MCF 10A (cell line): ENCODE measurements at regions not wholly inside any gene's neighbourhood (a gene's known extent, or its start where the extent isn't known, plus 50 kb on each side); places are given as distances from the start of the nearest gene placed in this dataset.

Experiments used
- BruUV-seq: library from RNA; stranded (reverse); fragments of 400-500 nt; replicated peaks from 2 replicates; lab custom pipeline; 2021; lab: Mats Ljungman, UMichigan
- CTCF ChIA-PET: fragments of 300-600 bp; sonication (Branson Sonifier 250); formaldehyde crosslinking; extraction: SDS; loops from one replicate; lab custom pipeline; 2021; ENCODE audit warnings: antibody characterized with exemption, inconsistent platforms; lab: Yijun Ruan, JAX
- POLR2A ChIA-PET: fragments of 300-600, 350-650 bp; sonication (Branson Sonifier 250); formaldehyde crosslinking; extraction: SDS; loops from one replicate; lab custom pipeline; 2020; ENCODE audit warnings: antibody characterized with exemption, inconsistent platforms; lab: Yijun Ruan, JAX
- DNase-seq: peaks from one replicate; pipeline ENCODE4 v3.0.0-alpha.2; 2018; ENCODE audit not compliant: unreplicated experiment
- H3K27ac Mint-ChIP-seq: one replicate; pipeline ENCODE4 v1.8.0; 2022; ENCODE audit warnings: mild to moderate bottlenecking, low read depth, mixed read lengths; ENCODE audit not compliant: unreplicated experiment
- H3K27me3 Mint-ChIP-seq: one replicate; pipeline ENCODE4 v1.8.0; 2022; ENCODE audit warnings: mixed read lengths; ENCODE audit not compliant: insufficient read depth, unreplicated experiment
- H3K36me3 Mint-ChIP-seq: one replicate; pipeline ENCODE4 v1.8.0; 2022; ENCODE audit warnings: mild to moderate bottlenecking, moderate library complexity, mixed read lengths; ENCODE audit not compliant: insufficient read depth, unreplicated experiment
- H3K4me1 Mint-ChIP-seq: one replicate; pipeline ENCODE4 v1.8.0; 2022; ENCODE audit warnings: mixed read lengths; ENCODE audit not compliant: insufficient read depth, unreplicated experiment
- H3K4me3 Mint-ChIP-seq: one replicate; pipeline ENCODE4 v1.8.0; 2022; ENCODE audit warnings: mild to moderate bottlenecking, moderate library complexity, mixed read lengths; ENCODE audit not compliant: unreplicated experiment
- H3K9me3 Mint-ChIP-seq: one replicate; pipeline ENCODE4 v1.8.0; 2022; ENCODE audit warnings: mixed read lengths; ENCODE audit not compliant: unreplicated experiment
- CTCF ChIP-seq: fragments of 200-600 bp; IDR thresholded peaks from one replicate; pipeline ENCODE4 v1.8.0; 2022; ENCODE audit warnings: antibody characterized with exemption, mild to moderate bottlenecking; ENCODE audit not compliant: unreplicated experiment
- intact Hi-C: fragments of 100-400 bp; cut with micrococcal nuclease; formaldehyde crosslinking; loops from 2 replicates; pipeline ENCODE4 v1.14.1; 2022

DNA sequence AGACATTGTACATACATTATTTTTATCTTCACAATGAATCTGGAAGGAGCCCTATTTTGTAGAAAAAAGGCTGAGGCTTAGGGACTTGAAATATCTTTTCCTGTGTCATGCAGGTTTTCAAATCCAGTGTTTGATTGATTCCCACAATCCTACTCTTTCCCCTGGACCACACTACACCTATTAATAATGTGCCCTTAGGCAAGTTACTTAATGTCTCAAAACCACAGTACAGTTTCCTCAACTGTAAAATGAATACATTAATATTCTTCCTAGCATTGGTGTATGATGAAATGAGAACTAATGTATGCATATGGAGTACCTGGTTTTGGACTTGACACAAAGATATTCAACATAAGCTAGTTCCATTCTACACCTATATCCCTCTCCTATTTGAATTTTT, 313.3 kb upstream of the SP8 start:
- no peaks in the 10 kb centered on the region for H3K36me3 Mint-ChIP-seq
- H3K9me3 Mint-ChIP-seq, result no peaks in the 10 kb centered on the region
- H3K27ac Mint-ChIP-seq, result peak overlapping the region; percentile 57
- H3K4me3 Mint-ChIP-seq, result no peak overlapping the region
- TF ChIP-seq CTCF, result no peak
- intact Hi-C loops, result no loop called here
- peaks cover 22% of the 10 kb centered on the region for H3K4me1 Mint-ChIP-seq
- no peaks in the 10 kb centered on the region for H3K27me3 Mint-ChIP-seq
- ChIA-PET CTCF (no interaction called here), POLR2A (no interaction called here)
- peak; percentile 4 for DNase-seq
- BruUV-seq, result no TSS peak

DNA sequence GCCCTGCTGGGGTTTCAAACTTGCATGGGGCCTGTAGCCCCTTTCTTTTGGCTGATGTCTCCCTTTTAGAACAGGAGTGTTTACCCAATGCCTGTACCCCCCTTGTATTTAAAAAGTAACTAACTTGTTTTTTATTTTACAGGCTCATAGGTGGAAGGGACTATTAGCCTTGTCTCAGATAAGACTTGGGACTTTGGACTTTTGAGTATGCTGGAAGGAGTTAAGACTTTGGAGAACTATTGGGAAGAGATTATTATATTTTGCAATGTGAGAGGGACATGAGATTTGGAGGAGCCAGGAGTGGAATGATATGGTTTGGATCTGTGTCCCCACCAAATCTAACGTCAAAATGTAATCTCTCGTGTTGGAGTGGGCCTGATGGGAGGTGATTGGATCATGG, 314.9 kb upstream of the SP8 start:
- H3K36me3 Mint-ChIP-seq, result no peaks in the 10 kb centered on the region
- no TSS peak for BruUV-seq

DNA sequence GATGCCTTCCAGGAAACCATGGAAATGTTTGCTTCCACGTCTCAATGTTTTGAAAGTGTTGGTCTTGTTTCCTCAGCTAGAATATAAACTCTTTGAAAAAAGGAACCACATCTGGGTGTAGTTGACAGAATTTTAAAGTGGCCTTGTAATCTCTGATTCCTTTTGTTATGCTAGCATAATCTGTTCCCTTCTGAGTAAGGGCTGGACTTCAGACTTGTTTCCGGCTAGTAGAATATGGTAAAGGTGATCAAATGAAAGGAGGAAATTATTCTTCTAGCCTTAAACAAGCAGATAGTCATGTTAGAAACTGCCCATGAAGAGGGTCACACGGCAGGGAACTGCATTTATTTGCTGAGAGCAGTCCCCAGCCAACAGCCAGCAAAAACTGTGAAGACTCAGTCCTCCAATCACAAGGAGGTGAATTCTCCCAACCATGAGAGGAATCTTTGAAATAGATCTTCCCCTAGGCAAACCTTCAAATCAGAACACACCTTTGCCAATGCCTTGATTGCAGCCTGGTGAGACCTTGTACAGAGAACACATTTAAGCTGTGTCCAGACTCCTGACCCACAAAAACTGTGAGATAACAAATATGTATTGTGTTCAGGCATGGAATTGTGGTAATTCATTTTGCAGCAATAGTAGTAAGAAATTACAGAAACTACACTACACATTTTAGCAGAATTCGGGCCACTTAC, 316.9 kb upstream of the SP8 start:
- no peaks in the 10 kb centered on the region for H3K27me3 Mint-ChIP-seq
- CTCF ChIA-PET, result interaction anchor here (0.9 kb wide), 2 partner anchors 58 to 112 kb away, joined by 3 read pairs; no protein-coding TSS in a partner anchor

More for the DNA sequence above, 314.9 kb upstream of the SP8 start:
- H3K4me1 Mint-ChIP-seq, result peaks cover 33% of the 10 kb centered on the region
- CTCF ChIA-PET, result no interaction called here
- no peak overlapping the region for H3K4me3 Mint-ChIP-seq
- intact Hi-C loops, result no loop called here
- no peak for DNase-seq
- no peaks in the 10 kb centered on the region for H3K9me3 Mint-ChIP-seq
- no peak for TF ChIP-seq CTCF
- POLR2A ChIA-PET, result no interaction called here
- H3K27ac Mint-ChIP-seq, result no peak overlapping the region
- no peaks in the 10 kb centered on the region for H3K27me3 Mint-ChIP-seq

DNA sequence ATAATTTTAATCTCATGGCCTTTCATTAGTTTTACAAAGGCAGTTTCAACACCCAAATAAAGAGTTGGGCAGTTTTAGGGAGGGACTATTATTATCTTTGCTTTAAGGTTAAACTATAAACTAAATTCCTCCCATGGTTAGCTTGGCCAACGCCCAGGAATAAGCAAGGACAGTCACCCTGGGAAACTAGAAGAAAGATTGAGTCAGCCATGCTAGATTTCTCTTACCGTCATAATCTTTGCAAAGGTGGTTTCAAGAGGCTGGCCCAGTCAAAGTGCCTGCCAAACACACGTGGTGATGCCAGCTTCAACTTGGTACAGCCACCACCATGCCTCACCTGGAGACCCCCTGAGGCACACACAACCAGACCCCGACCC, 317.4 kb upstream of the SP8 start:
- Mint-ChIP-seq H3K36me3 (no peaks in the 10 kb centered on the region), H3K27me3 (no peaks in the 10 kb centered on the region), H3K4me3 (no peak overlapping the region), H3K9me3 (no peaks in the 10 kb centered on the region), H3K27ac (peak overlapping the region; percentile 66), H3K4me1 (peaks cover 47% of the 10 kb centered on the region)
- DNase-seq, result peak; percentile 65
- no peak for TF ChIP-seq CTCF
- ChIA-PET CTCF (interaction anchor here (0.9 kb wide), 1 partner anchor 112 kb away, joined by 3 read pairs; no protein-coding TSS in a partner anchor), POLR2A (interaction anchor here (0.6 to 1.3 kb wide), 2 partner anchors 93 to 1862 kb away, joined by 3 read pairs; no protein-coding TSS in a partner anchor)
- no TSS peak for BruUV-seq
- intact Hi-C loops, result no loop called here

More for the DNA sequence above, 316.9 kb upstream of the SP8 start:
- H3K27ac Mint-ChIP-seq, result peak overlapping the region; percentile 66
- DNase-seq, result no peak
- intact Hi-C loops, result no loop called here
- H3K9me3 Mint-ChIP-seq, result no peaks in the 10 kb centered on the region
- no peak for TF ChIP-seq CTCF
- H3K4me1 Mint-ChIP-seq, result peaks cover 47% of the 10 kb centered on the region
- H3K36me3 Mint-ChIP-seq, result no peaks in the 10 kb centered on the region
- BruUV-seq, result no TSS peak
- POLR2A ChIA-PET, result interaction anchor here (1.3 kb wide), 1 partner anchor 92 kb away, joined by 3 read pairs; no protein-coding TSS in a partner anchor
- H3K4me3 Mint-ChIP-seq, result no peak overlapping the region
